ENCODE measurements at regions not wholly inside any gene's neighbourhood (a gene's known extent, or its start where the extent isn't known, plus 50 kb on each side); places are given as distances from the start of the nearest gene placed in this dataset.
A peak's percentile ranks its signal among the peaks of the same experiment; 100 is the strongest.

DNA sequence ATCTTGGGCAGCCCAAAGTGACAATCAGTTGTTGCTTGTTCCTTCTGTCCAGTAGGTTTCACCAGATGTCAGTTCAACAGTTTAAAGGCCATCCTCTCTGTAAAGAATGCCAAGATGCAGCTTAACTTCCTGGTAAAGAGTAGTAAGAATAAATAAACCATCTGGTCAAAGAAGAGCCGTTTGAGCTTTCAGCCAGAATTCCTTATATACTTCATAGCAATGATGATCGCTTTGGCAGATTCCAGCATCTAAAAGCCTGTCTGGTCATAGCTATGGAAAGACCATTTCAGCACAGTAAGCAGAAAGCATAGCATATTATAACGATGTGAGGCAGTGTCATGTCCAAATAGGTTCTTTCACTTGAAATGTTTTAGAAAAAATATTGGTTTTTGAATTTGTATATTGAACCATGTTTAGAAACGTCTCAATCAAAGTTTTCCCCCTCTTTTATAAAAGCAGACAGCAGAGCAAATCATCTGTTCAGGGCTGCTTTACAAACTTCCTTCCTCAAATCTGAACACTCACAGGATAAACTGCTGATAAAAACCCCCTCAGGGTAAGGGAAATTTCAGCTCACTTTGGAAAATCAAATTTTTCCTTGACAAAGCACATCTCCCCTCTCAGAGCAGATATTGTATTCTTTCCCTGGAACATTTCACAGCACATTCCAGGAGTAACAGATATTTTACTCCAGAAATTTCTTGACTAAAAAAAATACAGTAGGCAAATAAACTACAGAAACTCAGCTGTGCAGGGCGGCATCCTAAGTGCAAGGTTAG, 184.1 kb downstream of the NOC3L start:
- no peak overlapping the region for H3K4me3 ChIP-seq
- no peaks in the 10 kb centered on the region for H3K36me3 ChIP-seq
- no peaks in the 10 kb centered on the region for H3K9me3 ChIP-seq
- H3K27me3 ChIP-seq, result no peaks in the 10 kb centered on the region
- peaks cover 0 to 8% of the 10 kb centered on the region in 2 donors for H3K4me1 ChIP-seq
- TF ChIP-seq, protein P1, sequence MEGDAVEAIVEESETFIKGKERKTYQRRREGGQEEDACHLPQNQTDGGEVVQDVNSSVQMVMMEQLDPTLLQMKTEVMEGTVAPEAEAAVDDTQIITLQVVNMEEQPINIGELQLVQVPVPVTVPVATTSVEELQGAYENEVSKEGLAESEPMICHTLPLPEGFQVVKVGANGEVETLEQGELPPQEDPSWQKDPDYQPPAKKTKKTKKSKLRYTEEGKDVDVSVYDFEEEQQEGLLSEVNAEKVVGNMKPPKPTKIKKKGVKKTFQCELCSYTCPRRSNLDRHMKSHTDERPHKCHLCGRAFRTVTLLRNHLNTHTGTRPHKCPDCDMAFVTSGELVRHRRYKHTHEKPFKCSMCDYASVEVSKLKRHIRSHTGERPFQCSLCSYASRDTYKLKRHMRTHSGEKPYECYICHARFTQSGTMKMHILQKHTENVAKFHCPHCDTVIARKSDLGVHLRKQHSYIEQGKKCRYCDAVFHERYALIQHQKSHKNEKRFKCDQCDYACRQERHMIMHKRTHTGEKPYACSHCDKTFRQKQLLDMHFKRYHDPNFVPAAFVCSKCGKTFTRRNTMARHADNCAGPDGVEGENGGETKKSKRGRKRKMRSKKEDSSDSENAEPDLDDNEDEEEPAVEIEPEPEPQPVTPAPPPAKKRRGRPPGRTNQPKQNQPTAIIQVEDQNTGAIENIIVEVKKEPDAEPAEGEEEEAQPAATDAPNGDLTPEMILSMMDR (IDR thresholded peaks at IDR 0.05), result no peak
- no peak overlapping the region for H3K27ac ChIP-seq
- no peak for DNase-seq (ENCODE audit: low spot score in 2 of 2)
- intact Hi-C loops (cut with DNase I), result no loop called here

DNA sequence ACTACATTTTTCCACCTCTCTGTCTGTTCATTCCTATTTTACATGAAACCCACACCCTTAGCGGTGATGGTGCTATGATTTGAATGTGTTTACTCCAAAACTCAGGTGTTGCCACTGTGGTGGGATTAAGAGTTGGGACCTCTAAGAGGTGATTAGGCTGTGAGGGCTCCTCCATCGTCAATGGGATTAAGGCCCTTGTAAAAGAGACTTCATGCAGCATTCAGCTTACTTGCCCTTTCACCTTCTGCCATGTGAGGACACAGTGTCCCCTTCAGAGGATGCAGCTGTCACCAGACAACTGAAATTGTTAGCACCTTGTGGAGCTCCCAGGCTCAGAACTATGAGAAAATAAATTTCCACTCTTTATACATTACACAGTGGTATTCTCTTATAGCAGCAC, 182.2 kb downstream of the NOC3L start:
- TF ChIP-seq, protein P1 (IDR thresholded peaks at IDR 0.05), result no peak
- Histone ChIP-seq H3K4me1 (peaks cover 0 to 6% of the 10 kb centered on the region in 2 donors), H3K36me3 (no peaks in the 10 kb centered on the region), H3K27me3 (no peaks in the 10 kb centered on the region), H3K27ac (no peak overlapping the region), H3K4me3 (no peak overlapping the region), H3K9me3 (no peaks in the 10 kb centered on the region)
- no peak for DNase-seq (ENCODE audit: low spot score in 2 of 2)
- intact Hi-C loops (cut with DNase I), result no loop called here

DNA sequence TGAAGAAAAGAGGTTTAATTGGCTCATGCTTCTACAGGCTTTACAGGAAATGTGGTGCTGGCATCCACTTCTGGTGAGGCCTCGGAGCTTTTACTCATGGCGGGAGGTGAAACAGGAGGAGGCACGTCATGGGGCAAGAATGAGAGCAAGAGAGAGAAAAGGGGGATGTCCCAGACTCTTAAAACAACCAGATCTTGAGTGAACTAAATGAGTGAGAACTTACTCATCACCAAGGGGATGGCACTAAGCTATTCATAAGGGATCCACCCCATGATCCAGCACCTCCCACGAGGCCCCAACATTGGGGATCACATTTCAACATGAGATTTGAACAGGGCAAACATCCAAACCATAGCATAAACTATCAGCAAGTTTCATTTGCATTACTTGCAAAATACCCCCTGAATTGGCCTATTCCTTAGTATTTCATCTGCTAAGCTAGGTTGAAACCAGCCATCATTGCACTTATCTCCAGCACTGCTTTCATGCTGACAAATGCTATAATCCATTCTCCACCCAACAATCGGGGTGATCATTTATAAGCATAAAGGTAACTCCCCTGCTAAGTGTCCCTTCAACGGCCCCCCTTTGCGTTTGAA, 179.0 kb downstream of the NOC3L start:
- Histone ChIP-seq H3K4me1 (no peaks in the 10 kb centered on the region), H3K36me3 (no peaks in the 10 kb centered on the region), H3K9me3 (no peaks in the 10 kb centered on the region), H3K27ac (no peak overlapping the region), H3K27me3 (no peaks in the 10 kb centered on the region), H3K4me3 (no peak overlapping the region)
- TF ChIP-seq, protein P1 (IDR thresholded peaks at IDR 0.05), result no peak
- DNase-seq (ENCODE audit: low spot score in 2 of 2), result no peak
- intact Hi-C loops (cut with DNase I), result no loop called here

DNA sequence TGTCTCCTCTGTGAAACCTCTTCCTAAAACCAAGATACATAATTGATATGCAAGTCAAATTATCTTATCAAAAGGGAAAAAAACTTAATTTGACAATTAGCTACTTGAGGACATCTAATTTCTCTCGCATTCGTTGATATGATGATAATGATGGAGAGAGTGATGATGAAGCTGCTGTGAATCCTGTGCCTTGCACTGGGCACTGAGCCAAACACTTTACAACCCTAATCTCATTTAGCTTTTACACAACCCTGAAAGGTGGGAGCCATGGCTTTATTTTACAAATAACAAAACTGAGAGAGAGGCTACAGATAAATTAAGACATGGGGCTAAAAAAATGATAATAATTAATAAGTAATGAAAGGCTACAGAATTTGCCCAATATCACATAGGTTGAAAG, 176.0 kb downstream of the NOC3L start:
- H3K36me3 ChIP-seq, result no peaks in the 10 kb centered on the region
- DNase-seq (ENCODE audit: low spot score in 2 of 2), result no peak
- no peaks in the 10 kb centered on the region for H3K9me3 ChIP-seq
- intact Hi-C loops (cut with DNase I), result no loop called here
- H3K27ac ChIP-seq, result no peak overlapping the region
- H3K4me1 ChIP-seq, result no peaks in the 10 kb centered on the region
- no peak overlapping the region for H3K4me3 ChIP-seq
- TF ChIP-seq, protein P1 (IDR thresholded peaks at IDR 0.05), result no peak
- H3K27me3 ChIP-seq, result no peaks in the 10 kb centered on the region

DNA sequence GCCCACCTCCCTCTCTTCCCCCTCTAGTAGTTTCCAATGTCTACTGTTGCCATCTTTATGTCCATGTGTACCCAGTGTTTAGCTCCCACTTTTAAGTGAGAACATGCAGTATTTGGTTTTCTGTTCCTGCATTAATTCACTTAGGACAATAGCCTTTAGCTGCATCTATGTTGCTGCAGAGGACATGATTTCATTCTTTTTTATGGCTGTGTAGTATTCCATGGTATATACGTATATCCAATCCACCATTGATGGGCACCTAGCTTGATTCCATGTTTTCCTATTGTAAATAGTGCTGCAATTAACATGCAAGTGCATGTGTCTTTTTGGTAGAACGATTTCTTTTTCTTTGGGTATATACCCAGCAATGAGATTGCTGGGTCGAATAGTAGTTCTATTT, 170.4 kb downstream of the NOC3L start:
- Histone ChIP-seq H3K9me3 (no peaks in the 10 kb centered on the region), H3K36me3 (no peaks in the 10 kb centered on the region), H3K4me3 (no peak overlapping the region), H3K27ac (peak overlapping the region in 1 of 2 donors; percentile 29), H3K27me3 (no peaks in the 10 kb centered on the region), H3K4me1 (peaks cover 0 to 17% of the 10 kb centered on the region in 2 donors)
- TF ChIP-seq, protein P1 (IDR thresholded peaks at IDR 0.05), result no peak
- no peak for DNase-seq (ENCODE audit: low spot score in 2 of 2)
- intact Hi-C loops (cut with DNase I), result loop anchor here (5.0 kb wide), 1 partner anchor 45 kb away; no protein-coding TSS in a partner anchor

Measured in ascending aorta (tissue), 2 donors.